Activated naive CD4-positive, alpha-beta T cell treated with Interleukin-2 at 50 U/mL for 16 hours (primary cell): ENCODE measurements at regions not wholly inside any gene's neighbourhood (a gene's known extent, or its start where the extent isn't known, plus 50 kb on each side); places are given as distances from the start of the nearest gene placed in this dataset.

Experiments
- DNase-seq: peaks from one replicate; pipeline ENCODE4 v3.0.0-alpha.2; 2020

- no peak for DNase-seq
Observed at GRCh38 chr10:116792817-116793216, 50.5 kb upstream of the HSPA12A start.

GRCh38 chr10:116796469-116796868, 52.8 kb upstream of the ENO4 start:
- DNase-seq, result no peak

- peak; percentile 61 for DNase-seq
Observed at GRCh38 chr10:116796910-116797513, 52.3 kb upstream of the ENO4 start.

- DNase-seq, result no peak
Observed at GRCh38 chr10:116798859-116799258, 50.4 kb upstream of the ENO4 start.
